Right lobe of liver (tissue), 6 donors: ENCODE measurements at regions not wholly inside any gene's neighbourhood (a gene's known extent, or its start where the extent isn't known, plus 50 kb on each side); places are given as distances from the start of the nearest gene placed in this dataset.

Experiments
- ATAC-seq, 4 donors: fragments of 200-7000 bp; cut with Tn5 transposase; one replicate each; pipeline ENCODE4 v1.9.1; 2020; ENCODE audit warnings: mild to moderate bottlenecking in 4 of 4, moderate library complexity in 4 of 4
- DNase-seq, 3 donors: peaks; one replicate each; pipeline ENCODE4 v3.0.0-alpha.2; 2020
- H3K27ac ChIP-seq, 3 donors: fragments of 200-600 bp; one replicate each; pipeline ENCODE4 v1.8.0; 2022
- H3K27me3 ChIP-seq, 2 donors: fragments of 200-600 bp; one replicate each; pipeline ENCODE4 v1.8.0; 2022
- H3K36me3 ChIP-seq, 4 donors: fragments of 200-600 bp; sonication (generic) in 1 of 4; one replicate each; pipeline versions ENCODE4 v1.5.1 to v1.8.0; 2017 to 2022; ENCODE audit warnings: control low read depth in 1 of 4
- H3K4me1 ChIP-seq, 4 donors: fragments of 200-600 bp; sonication (generic) in 1 of 4; one replicate each; pipeline versions ENCODE4 v1.5.1 to v1.8.0; 2017 to 2022; ENCODE audit warnings: control low read depth in 1 of 4
- H3K4me3 ChIP-seq, 3 donors: fragments of 200-600 bp; one replicate each; pipeline ENCODE4 v1.8.0; 2022
- H3K9me3 ChIP-seq, 4 donors: fragments of 200-600 bp; sonication (generic) in 1 of 4; one replicate each; pipeline versions ENCODE4 v1.5.1 to v1.8.0; 2017 to 2022; ENCODE audit warnings: control low read depth in 1 of 4
- CTCF ChIP-seq, 4 donors: fragments of 200-600 bp in 3 of 4; fragments of 450-650 bp in 1 of 4; IDR thresholded peaks; one replicate each; pipeline versions ENCODE4 v1.5.1 to v1.8.0; 2016 to 2022; ENCODE audit warnings: antibody characterized with exemption in 4 of 4, mild to moderate bottlenecking in 2 of 4
- POLR2A ChIP-seq: fragments of 450-650 bp; IDR thresholded peaks from one replicate; pipeline ENCODE4 v1.6.1; 2017; ENCODE audit warnings: antibody characterized with exemption, mild to moderate bottlenecking
- WGBS: methylation state at CpG from one replicate; pipeline ENCODE4 v1.1.6; 2018; ENCODE audit warnings: low coverage, low lambda C conversion rate; ENCODE audit not compliant: insufficient coverage; ENCODE audit errors: missing lambda C conversion rate; 5-methylcytosine and 5-hydroxymethylcytosine counted together
- intact Hi-C, 2 donors: fragments of 100-400 bp; cut with DNase I; formaldehyde crosslinking; loops; one replicate each; pipeline versions ENCODE4 v1.11.2 to v1.14.1; 2022
- donor health status: DM: no; HTN: yes; CAD: no.
- donor health status: DM: no; HTN: no; CAD: no.
- donor health status: DM: no; HTN: no; CAD: no.
- donor health status: DM: no; HTN: yes; CAD: no.
- donor health status: DM: no; HTN: yes; CAD: no.

- ATAC-seq: no peak
Measured at GRCh38 chr1:14297356-14297755, 301.1 kb upstream of the KAZN start.

GRCh38 chr1:14298806-14299205 is 299.7 kb upstream of the KAZN start:
- no peak for TF ChIP-seq CTCF (IDR thresholded peaks at IDR 0.05)
- no peak for TF ChIP-seq POLR2A
- no peak overlapping the region for H3K27ac ChIP-seq
- no peaks in the 10 kb centered on the region for H3K36me3 ChIP-seq
- no peak for DNase-seq
- no peak for ATAC-seq
- H3K9me3 ChIP-seq: no peaks in the 10 kb centered on the region
- 39% methylated on average over 4 of the region's 5 CpGs for WGBS
- intact Hi-C loops: no loop called here
- H3K4me3 ChIP-seq: no peak overlapping the region
- H3K27me3 ChIP-seq: no peaks in the 10 kb centered on the region
- H3K4me1 ChIP-seq: no peaks in the 10 kb centered on the region

More at GRCh38 chr1:14297356-14297755, 301.1 kb upstream of the KAZN start:
- Histone ChIP-seq H3K4me3 (no peak overlapping the region), H3K36me3 (no peaks in the 10 kb centered on the region), H3K27ac (no peak overlapping the region), H3K27me3 (no peaks in the 10 kb centered on the region), H3K4me1 (no peaks in the 10 kb centered on the region), H3K9me3 (no peaks in the 10 kb centered on the region)
- WGBS: 33% methylated on average over 3 of the region's 3 CpGs
- TF ChIP-seq CTCF (IDR thresholded peaks at IDR 0.05) (no peak), POLR2A (no peak)
- intact Hi-C loops: no loop called here
- DNase-seq: no peak

- intact Hi-C loops: no loop called here
- DNase-seq (no peak), ATAC-seq (no peak)
- Histone ChIP-seq H3K27ac (no peak overlapping the region), H3K4me3 (no peak overlapping the region), H3K36me3 (no peaks in the 10 kb centered on the region), H3K27me3 (no peaks in the 10 kb centered on the region), H3K4me1 (no peaks in the 10 kb centered on the region), H3K9me3 (no peaks in the 10 kb centered on the region)
- WGBS: 58% methylated on average over 4 of the region's 9 CpGs
- no peak for TF ChIP-seq CTCF (IDR thresholded peaks at IDR 0.05)
- no peak for TF ChIP-seq POLR2A
Measured at GRCh38 chr1:14300991-14301703, 297.3 kb upstream of the KAZN start.

GRCh38 chr1:14301704-14302024 is 296.8 kb upstream of the KAZN start:
- 52% methylated on average over 4 of the region's 4 CpGs for WGBS
- no peaks in the 10 kb centered on the region for H3K9me3 ChIP-seq
- H3K4me1 ChIP-seq: no peaks in the 10 kb centered on the region
- TF ChIP-seq CTCF (IDR thresholded peaks at IDR 0.05): no peak
- TF ChIP-seq POLR2A: no peak
- H3K27ac ChIP-seq: no peak overlapping the region
- H3K27me3 ChIP-seq: no peaks in the 10 kb centered on the region
- H3K4me3 ChIP-seq: no peak overlapping the region
- ATAC-seq (no peak), DNase-seq (no peak)
- intact Hi-C loops: no loop called here
- no peaks in the 10 kb centered on the region for H3K36me3 ChIP-seq

- TF ChIP-seq CTCF (IDR thresholded peaks at IDR 0.05): no peak
- no peak for TF ChIP-seq POLR2A
- Histone ChIP-seq H3K27ac (no peak overlapping the region), H3K36me3 (no peaks in the 10 kb centered on the region), H3K27me3 (no peaks in the 10 kb centered on the region), H3K4me3 (no peak overlapping the region), H3K9me3 (no peaks in the 10 kb centered on the region), H3K4me1 (no peaks in the 10 kb centered on the region)
- ATAC-seq (no peak), DNase-seq (no peak)
- WGBS: 39% methylated on average over 3 of the region's 3 CpGs
- intact Hi-C loops: no loop called here
Measured at GRCh38 chr1:14302025-14302424, 296.5 kb upstream of the KAZN start.
